ENCODE measurements at regions not wholly inside any gene's neighbourhood (a gene's known extent, or its start where the extent isn't known, plus 50 kb on each side); places are given as distances from the start of the nearest gene placed in this dataset. TPM values are rescaled to one million over a fixed set of nuclear protein-coding genes. Genes with fewer than 3 reads are reported as not detected.

DNA sequence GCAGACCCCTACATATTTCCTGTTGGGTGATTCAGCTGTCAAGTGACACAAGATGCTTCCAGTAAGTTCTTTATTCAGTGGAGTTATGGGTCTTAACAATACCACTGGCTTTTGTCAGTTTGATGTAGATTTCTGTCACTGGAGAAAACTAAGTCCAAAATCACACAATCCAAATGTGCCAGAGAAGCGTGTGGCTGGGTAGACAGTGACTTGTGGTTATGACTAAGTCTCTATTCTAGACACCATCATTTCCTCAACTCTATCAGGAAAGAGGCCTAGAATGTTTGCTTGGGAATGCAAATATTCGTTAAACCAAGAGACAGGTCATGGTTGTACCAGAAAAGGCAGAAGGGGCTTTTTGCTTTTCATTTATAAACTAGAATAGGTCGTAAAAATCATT lies 54.4 kb upstream of the HS3ST1 start:
- no peak for TF ChIP-seq POLR2A (IDR thresholded peaks at IDR 0.05)
- TF ChIP-seq, protein P1, sequence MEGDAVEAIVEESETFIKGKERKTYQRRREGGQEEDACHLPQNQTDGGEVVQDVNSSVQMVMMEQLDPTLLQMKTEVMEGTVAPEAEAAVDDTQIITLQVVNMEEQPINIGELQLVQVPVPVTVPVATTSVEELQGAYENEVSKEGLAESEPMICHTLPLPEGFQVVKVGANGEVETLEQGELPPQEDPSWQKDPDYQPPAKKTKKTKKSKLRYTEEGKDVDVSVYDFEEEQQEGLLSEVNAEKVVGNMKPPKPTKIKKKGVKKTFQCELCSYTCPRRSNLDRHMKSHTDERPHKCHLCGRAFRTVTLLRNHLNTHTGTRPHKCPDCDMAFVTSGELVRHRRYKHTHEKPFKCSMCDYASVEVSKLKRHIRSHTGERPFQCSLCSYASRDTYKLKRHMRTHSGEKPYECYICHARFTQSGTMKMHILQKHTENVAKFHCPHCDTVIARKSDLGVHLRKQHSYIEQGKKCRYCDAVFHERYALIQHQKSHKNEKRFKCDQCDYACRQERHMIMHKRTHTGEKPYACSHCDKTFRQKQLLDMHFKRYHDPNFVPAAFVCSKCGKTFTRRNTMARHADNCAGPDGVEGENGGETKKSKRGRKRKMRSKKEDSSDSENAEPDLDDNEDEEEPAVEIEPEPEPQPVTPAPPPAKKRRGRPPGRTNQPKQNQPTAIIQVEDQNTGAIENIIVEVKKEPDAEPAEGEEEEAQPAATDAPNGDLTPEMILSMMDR (IDR thresholded peaks at IDR 0.05): no peak
- Histone ChIP-seq H3K9me3 (no peaks in the 10 kb centered on the region), H3K27me3 (no peaks in the 10 kb centered on the region), H3K27ac (no peak overlapping the region), H3K4me1 (no peaks in the 10 kb centered on the region), H3K4me3 (no peak overlapping the region), H3K36me3 (no peaks in the 10 kb centered on the region)
- intact Hi-C loops (cut with DNase I; ENCODE audit: low total_unique reads): no loop called here
- no peak for DNase-seq

DNA sequence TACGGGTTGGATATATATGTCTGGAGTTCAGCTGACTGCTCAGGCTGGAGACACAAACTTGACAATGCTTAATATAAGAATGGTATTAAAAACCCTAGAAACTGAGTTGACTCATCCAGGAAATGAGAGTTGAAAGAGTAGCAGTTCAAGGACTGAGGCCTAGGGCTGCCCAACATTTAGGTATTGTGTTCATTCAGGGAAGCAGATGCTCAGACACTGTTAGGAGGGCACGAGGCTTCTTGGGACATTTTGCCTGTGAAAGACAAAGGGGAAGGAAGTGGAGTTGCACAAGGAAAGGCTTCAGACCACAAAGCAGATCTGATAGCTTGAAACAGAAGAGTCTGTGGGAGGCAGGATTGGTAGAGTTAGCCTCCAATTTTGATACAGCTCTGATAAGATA lies 52.0 kb upstream of the HS3ST1 start:
- TF ChIP-seq, protein P1 (IDR thresholded peaks at IDR 0.05): no peak
- TF ChIP-seq POLR2A (IDR thresholded peaks at IDR 0.05): no peak
- intact Hi-C loops (cut with DNase I; ENCODE audit: low total_unique reads): no loop called here
- Histone ChIP-seq H3K36me3 (no peaks in the 10 kb centered on the region), H3K4me3 (no peak overlapping the region), H3K27ac (no peak overlapping the region), H3K9me3 (no peaks in the 10 kb centered on the region), H3K4me1 (no peaks in the 10 kb centered on the region), H3K27me3 (no peaks in the 10 kb centered on the region)
- DNase-seq: no peak

Small RNA genes lying in the stretch of these regions (small RNA-seq; reads per million reads assigned to genes)
- not detected for gene RF00026
- gene RNU6-578P: not detected
